ENCODE measurements at regions not wholly inside any gene's neighbourhood (a gene's known extent, or its start where the extent isn't known, plus 50 kb on each side); places are given as distances from the start of the nearest gene placed in this dataset.

GRCh38 chr3:22798461-22798860 lies 404.7 kb upstream of the UBE2E2 start:
- DNase-seq: no peak
- CTCF ChIA-PET: no interaction called here
- no peaks in the 10 kb centered on the region for H3K36me3 Mint-ChIP-seq (ENCODE audit: insufficient read depth, unreplicated experiment)
- no peak for TF ChIP-seq CTCF (IDR thresholded peaks at IDR 0.05; ENCODE audit: unreplicated experiment)
- H3K4me3 Mint-ChIP-seq (ENCODE audit: low read depth, unreplicated experiment): no peak overlapping the region
- no peak overlapping the region for H3K27ac Mint-ChIP-seq (ENCODE audit: unreplicated experiment)
- H3K9me3 Mint-ChIP-seq (ENCODE audit: low read depth, unreplicated experiment): peaks cover 2% of the 10 kb centered on the region
- no TSS peak for BruUV-seq (replicated peaks)
- intact Hi-C loops (cut with micrococcal nuclease; ENCODE audit: unreplicated experiment): no loop called here
- H3K27me3 Mint-ChIP-seq (ENCODE audit: unreplicated experiment): no peaks in the 10 kb centered on the region
- no peaks in the 10 kb centered on the region for H3K4me1 Mint-ChIP-seq (ENCODE audit: low read depth, unreplicated experiment)

- peaks cover 8% of the 10 kb centered on the region for H3K9me3 Mint-ChIP-seq (ENCODE audit: low read depth, unreplicated experiment)
- H3K36me3 Mint-ChIP-seq (ENCODE audit: insufficient read depth, unreplicated experiment): no peaks in the 10 kb centered on the region
- no peaks in the 10 kb centered on the region for H3K27me3 Mint-ChIP-seq (ENCODE audit: unreplicated experiment)
- no peaks in the 10 kb centered on the region for H3K4me1 Mint-ChIP-seq (ENCODE audit: low read depth, unreplicated experiment)
- intact Hi-C loops (cut with micrococcal nuclease; ENCODE audit: unreplicated experiment): no loop called here
- no peak for TF ChIP-seq CTCF (IDR thresholded peaks at IDR 0.05; ENCODE audit: unreplicated experiment)
- CTCF ChIA-PET: no interaction called here
- DNase-seq: no peak
- H3K27ac Mint-ChIP-seq (ENCODE audit: unreplicated experiment): no peak overlapping the region
- BruUV-seq (replicated peaks): no TSS peak
- H3K4me3 Mint-ChIP-seq (ENCODE audit: low read depth, unreplicated experiment): no peak overlapping the region
Measured at GRCh38 chr3:22819209-22819608, 383.9 kb upstream of the UBE2E2 start.

- peak; percentile 16 for DNase-seq
- Mint-ChIP-seq H3K4me1 (ENCODE audit: low read depth, unreplicated experiment) (peaks cover 23% of the 10 kb centered on the region), H3K9me3 (ENCODE audit: low read depth, unreplicated experiment) (no peaks in the 10 kb centered on the region), H3K27me3 (ENCODE audit: unreplicated experiment) (no peaks in the 10 kb centered on the region), H3K4me3 (ENCODE audit: low read depth, unreplicated experiment) (no peak overlapping the region), H3K36me3 (ENCODE audit: insufficient read depth, unreplicated experiment) (no peaks in the 10 kb centered on the region), H3K27ac (ENCODE audit: unreplicated experiment) (peak overlapping the region; percentile 86)
- CTCF ChIA-PET: interaction anchor here (0.6 to 0.7 kb wide), 3 partner anchors 72 to 1649 kb away, joined by 3 read pairs; no protein-coding TSS in a partner anchor
- no peak for TF ChIP-seq CTCF (IDR thresholded peaks at IDR 0.05; ENCODE audit: unreplicated experiment)
- BruUV-seq (replicated peaks): no TSS peak
- intact Hi-C loops (cut with micrococcal nuclease; ENCODE audit: unreplicated experiment): no loop called here
Measured at GRCh38 chr3:22835041-22835440, 368.1 kb upstream of the UBE2E2 start.

GRCh38 chr3:22836131-22836530 lies 367.0 kb upstream of the UBE2E2 start:
- intact Hi-C loops (cut with micrococcal nuclease; ENCODE audit: unreplicated experiment): no loop called here
- H3K27me3 Mint-ChIP-seq (ENCODE audit: unreplicated experiment): no peaks in the 10 kb centered on the region

More at GRCh38 chr3:22836131-22836530, 367.0 kb upstream of the UBE2E2 start:
- Mint-ChIP-seq H3K9me3 (ENCODE audit: low read depth, unreplicated experiment) (no peaks in the 10 kb centered on the region), H3K4me1 (ENCODE audit: low read depth, unreplicated experiment) (peaks cover 23% of the 10 kb centered on the region), H3K27ac (ENCODE audit: unreplicated experiment) (peak overlapping the region; percentile 28), H3K4me3 (ENCODE audit: low read depth, unreplicated experiment) (peak overlapping the region; percentile 3), H3K36me3 (ENCODE audit: insufficient read depth, unreplicated experiment) (no peaks in the 10 kb centered on the region)
- no TSS peak for BruUV-seq (replicated peaks)
- CTCF ChIA-PET: no interaction called here
- no peak for DNase-seq
- TF ChIP-seq CTCF (IDR thresholded peaks at IDR 0.05; ENCODE audit: unreplicated experiment): no peak

Data from Calu3 (cell line).